WI38 (cell line): ENCODE measurements at regions not wholly inside any gene's neighbourhood (a gene's known extent, or its start where the extent isn't known, plus 50 kb on each side); places are given as distances from the start of the nearest gene placed in this dataset.

Source experiments
- H3K4me3 ChIP-seq: 2 replicates; pipeline ENCODE4 v1.5.1; 2011; ENCODE audit warnings: low read depth, mild to moderate bottlenecking, control low read depth, low read length
- CTCF ChIP-seq: IDR thresholded peaks from 2 replicates; pipeline ENCODE4 v1.5.1; 2012; ENCODE audit warnings: low read depth, mild to moderate bottlenecking, control low read depth, low read length

GRCh38 chr1:163932901-163933300 lies 611.1 kb downstream of the NUF2 start:
- TF ChIP-seq CTCF, result no peak
- H3K4me3 ChIP-seq, result no peak overlapping the region

- TF ChIP-seq CTCF, result no peak
- H3K4me3 ChIP-seq, result no peak overlapping the region
Observed at GRCh38 chr1:163933437-163933836, 611.7 kb downstream of the NUF2 start.

GRCh38 chr1:163935738-163936374 lies 614.1 kb downstream of the NUF2 start:
- H3K4me3 ChIP-seq, result no peak overlapping the region
- no peak for TF ChIP-seq CTCF

- no peak for TF ChIP-seq CTCF
- H3K4me3 ChIP-seq, result no peak overlapping the region
Observed at GRCh38 chr1:163959622-163960021, 599.4 kb upstream of the PBX1 start.

GRCh38 chr1:163970151-163970550 lies 588.8 kb upstream of the PBX1 start:
- no peak for TF ChIP-seq CTCF
- H3K4me3 ChIP-seq, result no peak overlapping the region

- no peak overlapping the region for H3K4me3 ChIP-seq
- no peak for TF ChIP-seq CTCF
Observed at GRCh38 chr1:163970699-163971098, 588.3 kb upstream of the PBX1 start.

- TF ChIP-seq CTCF, result no peak
- H3K4me3 ChIP-seq, result no peak overlapping the region
Observed at GRCh38 chr1:163973586-163973985, 585.4 kb upstream of the PBX1 start.
